ENCODE measurements at regions not wholly inside any gene's neighbourhood (a gene's known extent, or its start where the extent isn't known, plus 50 kb on each side); places are given as distances from the start of the nearest gene placed in this dataset.

DNA sequence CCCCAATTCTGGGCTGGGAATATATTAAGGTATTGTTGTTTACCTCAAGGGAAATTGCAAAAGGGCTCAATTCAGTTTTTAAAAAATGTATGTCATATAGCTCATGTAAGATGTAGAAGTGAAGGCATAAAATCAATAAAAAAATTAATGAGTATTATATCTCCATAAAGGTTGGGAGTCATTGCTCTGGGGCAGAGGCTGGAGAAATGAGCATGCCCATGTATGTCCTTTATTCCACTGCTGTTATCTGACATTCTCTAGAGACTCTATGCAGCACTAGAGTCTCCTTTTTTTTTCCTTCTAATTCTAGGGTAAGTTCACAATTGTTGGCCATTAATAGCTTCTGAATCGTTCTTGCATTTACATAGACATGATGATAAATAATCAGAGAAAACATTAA is 394.8 kb downstream of the KLF12 start:
- no peak overlapping the region for H3K56ac ChIP-seq (ENCODE audit: extremely low read depth, insufficient read depth, low read length)
- in situ Hi-C loops (cut with MboI; ENCODE audit: low sequenced_read_pairs), result no loop called here
- no peak for ATAC-seq (ENCODE audit: low read depth)

More for the DNA sequence above, 394.8 kb downstream of the KLF12 start:
- Histone ChIP-seq H3K4me1 (ENCODE audit: control insufficient read depth, insufficient read depth, low read length) (peaks cover 3% of the 10 kb centered on the region), H3K9me3 (ENCODE audit: control insufficient read depth, insufficient read depth, low read length) (no peaks in the 10 kb centered on the region), H3K27ac (ENCODE audit: insufficient read depth, low read length) (no peak overlapping the region), H2AK5ac (ENCODE audit: low read depth, low read length) (no peak overlapping the region), H2BK5ac (ENCODE audit: low read depth, low read length, poor library complexity, severe bottlenecking) (no peak overlapping the region), H3K27me3 (ENCODE audit: control insufficient read depth, insufficient read depth, low read length) (no peaks in the 10 kb centered on the region), H3K4ac (ENCODE audit: low read depth, low read length) (no peak overlapping the region), H3K9ac (ENCODE audit: low read depth, low read length) (no peak overlapping the region), H2BK15ac (ENCODE audit: low read depth, low read length) (no peak overlapping the region), H4K8ac (ENCODE audit: low read depth in 2 of 2, low read length in 2 of 2) (no peak overlapping the region), H4K91ac (ENCODE audit: insufficient read depth, low read depth, low read length) (no peak overlapping the region), H3K9me1 (ENCODE audit: insufficient read depth, low read length) (no peaks in the 10 kb centered on the region), H2AFZ (replicated peaks; ENCODE audit: low read length, poor library complexity) (no peak overlapping the region), H3K4me2 (ENCODE audit: low read depth, low read length) (no peak overlapping the region), H3K18ac (ENCODE audit: low read depth, low read length) (no peak overlapping the region), H3K36me3 (ENCODE audit: control insufficient read depth, insufficient read depth, low read length) (no peaks in the 10 kb centered on the region; the same call in 1 of the 2 replicates), H4K20me1 (ENCODE audit: insufficient read depth, low read length) (no peaks in the 10 kb centered on the region), H2BK120ac (ENCODE audit: low read depth, low read length) (no peak overlapping the region), H2BK20ac (ENCODE audit: low read depth, low read length) (no peak overlapping the region), H2AK9ac (replicated peaks; ENCODE audit: low read depth, low read length, poor library complexity) (no peak overlapping the region), H3K23ac (ENCODE audit: low read depth, low read length) (no peak overlapping the region), H3K79me1 (ENCODE audit: low read depth in 1 of 2, low read length in 2 of 2) (peaks cover 2 to 5% of the 10 kb centered on the region in 2 experiments; a peak in 3 of 4 replicates), H4K5ac (ENCODE audit: low read depth, low read length) (no peak overlapping the region), H3K14ac (replicated peaks; ENCODE audit: low read depth, low read length) (no peak overlapping the region), H3K4me3 (ENCODE audit: insufficient read depth, low read depth, low read length) (no peak overlapping the region)
- BruUV-seq (replicated peaks), result no TSS peak
- no CpG with 5 or more reads among the region's 1 CpG for WGBS, 2 experiments (ENCODE audit: extremely low coverage in 2 of 2, insufficient read length in 1 of 2)
- no peak for TF ChIP-seq RCOR1 (IDR thresholded peaks at IDR 0.05; ENCODE audit: insufficient replicate concordance, low read length)
- no peak for TF ChIP-seq MAZ (IDR thresholded peaks at IDR 0.05; ENCODE audit: borderline replicate concordance, low read depth, low read length)
- no peak for TF ChIP-seq NFE2L2 (IDR thresholded peaks at IDR 0.05; ENCODE audit: low read depth, low read length)
- TF ChIP-seq SMC3 (IDR thresholded peaks at IDR 0.05; ENCODE audit: low read depth, low read length), result no peak
- TF ChIP-seq, protein P1, sequence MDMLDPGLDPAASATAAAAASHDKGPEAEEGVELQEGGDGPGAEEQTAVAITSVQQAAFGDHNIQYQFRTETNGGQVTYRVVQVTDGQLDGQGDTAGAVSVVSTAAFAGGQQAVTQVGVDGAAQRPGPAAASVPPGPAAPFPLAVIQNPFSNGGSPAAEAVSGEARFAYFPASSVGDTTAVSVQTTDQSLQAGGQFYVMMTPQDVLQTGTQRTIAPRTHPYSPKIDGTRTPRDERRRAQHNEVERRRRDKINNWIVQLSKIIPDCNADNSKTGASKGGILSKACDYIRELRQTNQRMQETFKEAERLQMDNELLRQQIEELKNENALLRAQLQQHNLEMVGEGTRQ (IDR thresholded peaks at IDR 0.05; ENCODE audit: low read depth, low read length), result no peak
- TF ChIP-seq MAFK (IDR thresholded peaks at IDR 0.05; ENCODE audit: low read depth, low read length), result no peak
- TF ChIP-seq RFX5 (IDR thresholded peaks at IDR 0.05; ENCODE audit: low read depth, low read length), result no peak
- no peak for TF ChIP-seq FOS (IDR thresholded peaks at IDR 0.05; ENCODE audit: low read depth, low read length)
- no peak for TF ChIP-seq CHD1 (IDR thresholded peaks at IDR 0.05; ENCODE audit: low read depth, low read length)
- no peak for TF ChIP-seq CEBPB (IDR thresholded peaks at IDR 0.05; ENCODE audit: low read depth, low read length)
- TF ChIP-seq, protein P2, sequence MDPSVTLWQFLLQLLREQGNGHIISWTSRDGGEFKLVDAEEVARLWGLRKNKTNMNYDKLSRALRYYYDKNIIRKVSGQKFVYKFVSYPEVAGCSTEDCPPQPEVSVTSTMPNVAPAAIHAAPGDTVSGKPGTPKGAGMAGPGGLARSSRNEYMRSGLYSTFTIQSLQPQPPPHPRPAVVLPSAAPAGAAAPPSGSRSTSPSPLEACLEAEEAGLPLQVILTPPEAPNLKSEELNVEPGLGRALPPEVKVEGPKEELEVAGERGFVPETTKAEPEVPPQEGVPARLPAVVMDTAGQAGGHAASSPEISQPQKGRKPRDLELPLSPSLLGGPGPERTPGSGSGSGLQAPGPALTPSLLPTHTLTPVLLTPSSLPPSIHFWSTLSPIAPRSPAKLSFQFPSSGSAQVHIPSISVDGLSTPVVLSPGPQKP (IDR thresholded peaks at IDR 0.05; ENCODE audit: borderline replicate concordance, low read depth, low read length), result no peak
- ChIA-PET CTCF (interaction anchor here (0.6 kb wide), 1 partner anchor 18 kb away, joined by 5 read pairs; no protein-coding TSS in a partner anchor), POLR2A (ENCODE audit: unreplicated experiment) (no interaction called here)
- dilution Hi-C loops (cut with HindIII; ENCODE audit: low sequenced_read_pairs, unreplicated experiment), result no loop called here
- intact Hi-C loops (cut with micrococcal nuclease), result no loop called here
- no peak for DNase-seq
